Choroid plexus epithelial cell (primary cell): ENCODE measurements at regions not wholly inside any gene's neighbourhood (a gene's known extent, or its start where the extent isn't known, plus 50 kb on each side); places are given as distances from the start of the nearest gene placed in this dataset.

Source experiments
- DNase-seq: peaks from one replicate; pipeline ENCODE4 v3.0.0-alpha.2; 2010; ENCODE audit warnings: low read depth
- H3K4me3 ChIP-seq: 2 replicates; pipeline ENCODE4 v1.5.1; 2011; ENCODE audit warnings: low read depth, mild to moderate bottlenecking, control low read depth, low read length, moderate library complexity
- CTCF ChIP-seq: conservative IDR thresholded peaks from 2 replicates; pipeline ENCODE4 v1.5.1; 2011; ENCODE audit warnings: low read depth, mild to moderate bottlenecking, control low read depth, inconsistent platforms, low read length, moderate library complexity

- H3K4me3 ChIP-seq, result no peak overlapping the region
- peak; percentile 57 for DNase-seq
- TF ChIP-seq CTCF, result no peak
These were observed 642.3 kb downstream of the TBC1D4 start for GRCh38 chr13:74839656-74840055.

GRCh38 chr13:74838096-74838495 lies 643.9 kb downstream of the TBC1D4 start:
- no peak for DNase-seq
- H3K4me3 ChIP-seq, result no peak overlapping the region
- no peak for TF ChIP-seq CTCF

- no peak for TF ChIP-seq CTCF
- DNase-seq, result no peak
- no peak overlapping the region for H3K4me3 ChIP-seq
These were observed 645.3 kb downstream of the TBC1D4 start for GRCh38 chr13:74836628-74837027.

GRCh38 chr13:74835579-74835978 lies 646.4 kb downstream of the TBC1D4 start:
- TF ChIP-seq CTCF, result no peak
- H3K4me3 ChIP-seq, result no peak overlapping the region
- DNase-seq, result no peak

GRCh38 chr13:74825938-74826246 lies 656.1 kb downstream of the TBC1D4 start:
- no peak for TF ChIP-seq CTCF
- H3K4me3 ChIP-seq, result no peak overlapping the region
- no peak for DNase-seq

GRCh38 chr13:74825152-74825937 lies 656.6 kb downstream of the TBC1D4 start:
- no peak for TF ChIP-seq CTCF
- H3K4me3 ChIP-seq, result no peak overlapping the region
- peak; percentile 91 for DNase-seq

- DNase-seq, result no peak
- no peak overlapping the region for H3K4me3 ChIP-seq
- TF ChIP-seq CTCF, result no peak
These were observed 661.2 kb downstream of the TBC1D4 start for GRCh38 chr13:74820809-74821208.
